GM12864 (cell line): ENCODE measurements at regions not wholly inside any gene's neighbourhood (a gene's known extent, or its start where the extent isn't known, plus 50 kb on each side); places are given as distances from the start of the nearest gene placed in this dataset.

Experiments used
- DNase-seq: peaks from one replicate; pipeline ENCODE4 v3.0.0-alpha.2; 2011; ENCODE audit warnings: low read depth
- H3K4me3 ChIP-seq: 2 replicates; pipeline ENCODE4 v1.5.1; 2011; ENCODE audit warnings: mild to moderate bottlenecking, low read depth, low read length, control low read depth
- TF ChIP-seq, protein P1 (sequence below): IDR thresholded peaks from 2 replicates; pipeline ENCODE4 v1.5.1; 2011; ENCODE audit warnings: low read depth, mild to moderate bottlenecking, moderate library complexity, low read length, control low read depth, inconsistent platforms; ENCODE audit errors: missing control alignments

DNA sequence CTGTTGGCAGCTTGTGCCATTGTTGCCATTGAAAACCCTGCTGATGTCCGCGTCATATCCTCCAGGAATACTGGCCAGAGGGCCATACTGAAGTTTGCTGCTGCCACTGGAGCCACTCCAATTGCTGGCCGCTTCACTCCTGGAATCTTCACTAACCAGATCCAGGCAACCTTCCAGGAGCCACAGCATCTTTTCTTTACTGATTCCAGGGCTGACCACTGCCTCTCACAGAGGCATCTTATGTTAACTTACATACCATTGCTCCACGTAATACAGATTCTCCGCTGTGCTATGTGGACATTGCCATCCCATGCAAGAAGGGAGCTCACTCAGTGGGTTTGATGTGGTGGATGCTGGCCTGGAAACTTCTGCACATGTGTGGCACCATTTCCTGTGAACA is 221.8 kb upstream of the FAM83B start:
- no peak overlapping the region for H3K4me3 ChIP-seq
- TF ChIP-seq, protein P1, sequence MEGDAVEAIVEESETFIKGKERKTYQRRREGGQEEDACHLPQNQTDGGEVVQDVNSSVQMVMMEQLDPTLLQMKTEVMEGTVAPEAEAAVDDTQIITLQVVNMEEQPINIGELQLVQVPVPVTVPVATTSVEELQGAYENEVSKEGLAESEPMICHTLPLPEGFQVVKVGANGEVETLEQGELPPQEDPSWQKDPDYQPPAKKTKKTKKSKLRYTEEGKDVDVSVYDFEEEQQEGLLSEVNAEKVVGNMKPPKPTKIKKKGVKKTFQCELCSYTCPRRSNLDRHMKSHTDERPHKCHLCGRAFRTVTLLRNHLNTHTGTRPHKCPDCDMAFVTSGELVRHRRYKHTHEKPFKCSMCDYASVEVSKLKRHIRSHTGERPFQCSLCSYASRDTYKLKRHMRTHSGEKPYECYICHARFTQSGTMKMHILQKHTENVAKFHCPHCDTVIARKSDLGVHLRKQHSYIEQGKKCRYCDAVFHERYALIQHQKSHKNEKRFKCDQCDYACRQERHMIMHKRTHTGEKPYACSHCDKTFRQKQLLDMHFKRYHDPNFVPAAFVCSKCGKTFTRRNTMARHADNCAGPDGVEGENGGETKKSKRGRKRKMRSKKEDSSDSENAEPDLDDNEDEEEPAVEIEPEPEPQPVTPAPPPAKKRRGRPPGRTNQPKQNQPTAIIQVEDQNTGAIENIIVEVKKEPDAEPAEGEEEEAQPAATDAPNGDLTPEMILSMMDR = no peak
- no peak for DNase-seq

DNA sequence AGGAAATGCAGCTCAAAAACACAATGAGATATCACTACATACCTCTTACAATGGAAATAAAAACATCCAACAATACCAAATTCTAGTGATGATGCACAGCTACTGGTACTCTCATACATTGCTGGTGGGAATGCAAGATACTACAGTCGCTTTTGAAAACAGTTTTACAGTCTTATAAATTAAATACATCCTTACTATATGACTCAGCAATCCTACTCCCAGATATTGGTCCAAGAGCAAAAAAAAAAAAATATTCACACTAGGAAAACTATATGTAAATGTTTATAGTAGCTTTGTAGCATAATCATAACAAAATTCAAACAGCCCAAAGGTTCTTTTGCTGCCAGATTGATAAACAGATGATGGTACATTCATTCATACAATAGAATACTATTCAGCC is 217.4 kb upstream of the FAM83B start:
- TF ChIP-seq, protein P1 = no peak
- no peak for DNase-seq
- H3K4me3 ChIP-seq = no peak overlapping the region

DNA sequence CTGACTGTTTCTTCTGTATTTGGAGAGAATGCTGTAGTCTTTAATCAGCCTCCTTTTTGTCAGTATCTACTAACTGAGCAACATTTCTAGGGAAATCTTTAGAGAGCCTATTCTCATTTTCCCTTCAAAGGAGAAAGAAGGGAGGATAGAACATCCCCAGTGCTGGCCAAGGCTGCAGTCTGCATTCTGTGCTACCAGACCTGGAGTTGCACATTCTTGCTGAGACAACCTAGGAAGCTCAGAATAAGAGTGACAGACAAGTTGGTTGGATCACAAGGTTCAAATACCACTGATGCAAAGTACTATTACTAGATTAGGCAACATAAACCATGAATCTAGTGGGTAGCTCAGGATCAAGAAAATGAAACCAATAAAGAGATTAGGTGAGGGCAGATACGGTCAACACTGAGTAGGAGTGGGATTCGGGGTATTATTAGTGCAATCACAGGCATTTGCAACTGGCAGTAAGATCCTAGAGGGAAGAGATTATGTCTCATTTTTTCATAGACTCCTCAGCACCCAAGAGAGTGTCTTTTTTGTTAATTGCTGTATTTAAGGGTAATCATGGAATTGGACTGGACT is 213.5 kb upstream of the FAM83B start:
- TF ChIP-seq, protein P1 = no peak
- DNase-seq = no peak
- H3K4me3 ChIP-seq = no peak overlapping the region

DNA sequence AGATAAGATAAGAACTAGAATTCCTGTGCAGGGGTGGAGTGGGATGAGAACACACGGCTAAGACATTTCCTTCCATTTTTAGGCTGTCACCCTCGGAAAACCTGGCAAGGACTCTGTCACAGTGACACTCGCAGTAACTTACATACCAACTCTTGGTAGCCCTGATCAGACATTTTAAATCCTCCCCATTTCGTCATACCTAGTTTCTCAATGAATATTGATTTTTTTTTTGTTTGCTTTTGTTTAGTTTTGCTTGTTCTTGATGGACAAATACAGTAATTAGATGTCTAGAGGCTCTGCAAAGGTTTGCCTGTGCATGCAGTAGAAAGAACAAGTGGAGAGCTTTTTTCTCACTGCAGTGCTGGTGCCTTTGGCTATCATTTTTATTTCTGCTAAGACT is 213.0 kb upstream of the FAM83B start:
- no peak overlapping the region for H3K4me3 ChIP-seq
- TF ChIP-seq, protein P1 = no peak
- no peak for DNase-seq

DNA sequence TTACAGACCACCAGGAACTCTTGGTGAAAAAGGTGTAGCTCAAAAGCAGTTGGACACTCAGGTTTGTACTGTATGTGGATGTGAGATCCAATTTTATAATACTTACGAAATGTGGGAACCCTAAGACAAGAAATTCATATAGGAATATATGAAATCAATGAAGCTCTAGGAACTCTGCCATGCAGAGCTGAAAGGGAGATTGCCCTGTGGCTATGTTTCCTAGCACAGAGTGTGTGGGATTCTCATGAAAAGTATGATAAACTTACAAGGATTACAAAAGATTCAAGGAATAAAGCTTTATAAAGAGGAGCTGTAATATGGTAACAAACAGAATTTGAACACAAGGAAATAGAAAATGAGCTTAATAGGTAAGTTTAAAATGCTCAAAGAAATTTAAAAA is 205.7 kb upstream of the FAM83B start:
- H3K4me3 ChIP-seq = no peak overlapping the region
- no peak for DNase-seq
- TF ChIP-seq, protein P1 = no peak

DNA sequence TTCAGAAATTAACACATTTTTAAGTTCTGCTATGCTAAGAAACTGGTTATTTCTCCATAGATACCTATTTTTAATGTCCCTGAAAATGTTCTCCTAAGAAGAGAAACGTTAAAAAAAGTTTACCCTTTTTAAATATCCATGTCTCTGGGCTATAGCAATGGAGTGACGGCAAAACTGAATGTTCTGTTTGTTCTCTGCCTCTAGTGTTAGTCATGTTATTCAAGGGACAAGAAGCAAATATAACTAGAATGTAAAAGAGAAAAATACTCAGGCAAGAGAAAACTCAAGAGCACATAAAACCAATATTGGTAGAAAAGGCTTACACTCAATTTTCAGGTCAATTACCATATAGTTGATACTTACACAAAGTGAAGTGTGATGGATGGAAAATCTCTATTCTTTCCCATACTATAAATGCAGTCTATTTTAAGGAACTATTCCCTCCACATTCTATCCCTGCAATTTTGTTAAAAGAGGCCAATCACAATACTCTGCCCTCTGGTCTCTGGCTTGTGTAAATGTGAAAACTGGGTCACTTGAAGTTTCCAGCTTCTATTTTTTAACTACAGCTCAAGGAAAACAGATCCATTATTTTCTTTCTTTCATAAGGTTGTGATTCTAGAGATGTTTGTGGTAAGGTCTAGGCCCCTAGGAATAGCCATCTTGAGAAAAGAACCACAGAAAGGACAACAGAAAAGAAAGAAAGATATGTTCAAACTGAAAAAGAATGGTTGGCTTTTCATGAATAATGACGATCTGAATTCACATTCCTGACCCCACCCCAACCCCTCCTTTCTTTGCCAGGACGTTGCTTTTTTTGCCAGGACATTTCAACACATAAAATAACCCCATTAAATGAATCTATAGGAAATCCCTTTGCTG is 200.3 kb upstream of the FAM83B start:
- DNase-seq = no peak
- H3K4me3 ChIP-seq = no peak overlapping the region
- TF ChIP-seq, protein P1 = no peak
